CD4-positive, alpha-beta T cell treated with Interleukin-17A for 1 hour (primary cell): ENCODE measurements at regions not wholly inside any gene's neighbourhood (a gene's known extent, or its start where the extent isn't known, plus 50 kb on each side); places are given as distances from the start of the nearest gene placed in this dataset.

Experiments used
- DNase-seq: peaks from one replicate; pipeline ENCODE4 v3.0.0-alpha.2; 2020

DNA sequence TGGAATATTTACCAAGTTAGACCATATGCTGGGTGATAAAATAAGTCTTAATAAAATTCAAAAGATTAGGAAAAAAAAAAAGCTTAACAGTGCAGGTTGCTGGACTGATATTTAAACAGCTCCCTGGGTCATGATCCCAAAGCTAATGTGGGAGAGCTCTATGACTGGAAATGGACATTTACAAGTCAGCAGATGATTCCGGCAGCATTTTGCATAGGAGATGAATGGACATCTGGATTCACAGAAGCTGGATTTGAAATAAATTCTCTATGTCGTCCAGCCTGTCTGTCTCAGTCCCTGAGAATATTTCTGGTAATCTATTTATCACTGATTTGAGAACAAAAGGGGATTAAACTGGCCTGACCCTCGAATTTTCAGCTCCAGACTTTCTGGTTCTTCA is 52.3 kb upstream of the KLHL25 start:
- no peak for DNase-seq

DNA sequence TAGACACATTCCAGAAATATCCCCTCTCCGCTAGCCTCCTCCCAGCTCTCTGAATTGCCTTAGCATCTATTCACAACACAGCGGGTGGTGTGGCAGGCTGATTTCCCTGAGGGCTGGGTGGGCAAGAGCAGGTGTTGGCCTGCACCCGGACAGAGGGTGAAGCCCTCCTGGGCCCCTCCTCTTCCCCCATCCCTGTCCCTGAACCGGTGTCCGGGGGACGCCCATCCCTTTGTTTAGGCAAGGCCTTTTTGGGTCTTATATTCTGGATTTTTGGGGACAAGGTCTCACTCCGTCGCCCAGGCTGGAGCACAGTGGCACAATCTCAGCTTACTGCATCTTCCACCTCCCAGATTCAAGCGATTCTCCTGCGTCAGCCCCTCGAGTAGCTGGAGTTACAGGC is 55.2 kb upstream of the KLHL25 start:
- DNase-seq = no peak

DNA sequence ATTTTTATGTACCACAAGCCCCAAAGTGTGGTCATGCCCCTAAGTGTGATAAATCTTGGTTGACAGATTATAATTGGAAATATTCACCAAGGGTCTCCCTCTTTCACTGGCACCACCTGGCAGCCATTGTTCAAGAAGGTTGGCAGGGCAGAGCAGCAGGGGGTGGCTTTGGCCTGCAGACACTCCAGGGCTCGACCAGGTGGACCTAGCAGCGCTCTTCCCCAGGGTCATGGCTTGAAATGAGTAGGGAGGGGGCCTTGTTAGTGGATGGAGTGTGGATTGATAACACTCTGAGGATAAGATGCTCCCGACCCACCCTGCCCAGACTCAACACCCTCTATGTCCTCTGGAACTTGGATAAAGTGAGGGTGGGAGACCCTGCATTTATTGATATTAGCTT is 58.2 kb upstream of the KLHL25 start:
- DNase-seq = no peak

DNA sequence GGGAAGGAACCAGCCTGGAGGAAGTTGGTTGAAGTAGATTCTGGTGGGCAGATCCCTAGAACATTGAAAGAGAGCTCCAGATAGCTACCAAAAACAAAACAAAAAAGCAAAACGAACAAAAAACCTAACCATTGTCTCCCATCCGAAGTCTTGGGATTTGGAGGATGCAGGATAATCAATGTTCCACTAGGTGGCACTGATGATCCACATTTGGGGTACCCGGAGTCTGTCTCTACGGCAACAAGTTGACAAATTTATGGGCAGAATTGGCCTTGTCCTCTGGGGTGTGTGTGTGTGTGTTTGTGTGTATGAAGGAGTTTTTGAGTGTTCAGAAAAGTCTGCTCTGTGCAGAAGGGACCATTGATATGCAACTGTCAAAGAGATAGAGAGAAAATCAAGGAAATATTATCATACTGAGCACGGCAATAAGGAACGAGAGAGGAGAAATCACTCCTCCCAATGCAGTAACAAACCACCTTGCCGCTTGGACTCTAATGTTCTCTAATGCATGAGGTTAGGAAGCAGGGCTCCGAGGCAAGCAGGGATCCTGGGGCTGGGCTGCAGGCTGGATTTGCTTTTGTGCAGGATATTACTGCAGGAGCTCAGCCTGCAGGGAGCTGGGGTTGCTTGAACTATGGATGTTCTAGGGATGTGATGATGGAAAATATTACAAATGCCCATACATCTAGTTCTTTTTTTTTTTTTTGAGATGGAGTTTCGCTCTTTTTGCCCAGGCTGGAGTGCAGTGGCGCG is 59.8 kb upstream of the KLHL25 start:
- DNase-seq = peak; percentile 73

GRCh38 chr15:85858586-85859375 is 64.1 kb upstream of the KLHL25 start:
- peak; percentile 71 for DNase-seq

DNA sequence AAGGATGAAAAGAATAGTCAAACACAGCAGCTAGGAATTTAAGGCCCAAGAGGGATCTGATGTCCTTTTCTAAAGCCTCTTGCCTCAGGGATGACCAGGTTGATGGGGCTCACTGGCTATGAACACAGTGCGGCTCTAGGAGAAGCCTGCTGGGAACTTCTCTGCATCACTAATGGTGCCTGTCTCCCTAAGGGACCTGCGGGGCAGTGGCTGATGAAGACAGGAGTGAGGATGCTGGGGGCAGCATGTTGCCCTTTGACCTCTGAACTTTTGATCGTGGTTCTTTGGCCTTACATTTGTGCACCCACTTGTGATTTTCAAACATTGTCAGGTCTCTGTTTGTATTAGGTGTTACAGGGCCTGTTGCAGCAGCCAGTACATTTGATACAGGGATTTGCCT is 64.9 kb upstream of the KLHL25 start:
- DNase-seq = no peak

DNA sequence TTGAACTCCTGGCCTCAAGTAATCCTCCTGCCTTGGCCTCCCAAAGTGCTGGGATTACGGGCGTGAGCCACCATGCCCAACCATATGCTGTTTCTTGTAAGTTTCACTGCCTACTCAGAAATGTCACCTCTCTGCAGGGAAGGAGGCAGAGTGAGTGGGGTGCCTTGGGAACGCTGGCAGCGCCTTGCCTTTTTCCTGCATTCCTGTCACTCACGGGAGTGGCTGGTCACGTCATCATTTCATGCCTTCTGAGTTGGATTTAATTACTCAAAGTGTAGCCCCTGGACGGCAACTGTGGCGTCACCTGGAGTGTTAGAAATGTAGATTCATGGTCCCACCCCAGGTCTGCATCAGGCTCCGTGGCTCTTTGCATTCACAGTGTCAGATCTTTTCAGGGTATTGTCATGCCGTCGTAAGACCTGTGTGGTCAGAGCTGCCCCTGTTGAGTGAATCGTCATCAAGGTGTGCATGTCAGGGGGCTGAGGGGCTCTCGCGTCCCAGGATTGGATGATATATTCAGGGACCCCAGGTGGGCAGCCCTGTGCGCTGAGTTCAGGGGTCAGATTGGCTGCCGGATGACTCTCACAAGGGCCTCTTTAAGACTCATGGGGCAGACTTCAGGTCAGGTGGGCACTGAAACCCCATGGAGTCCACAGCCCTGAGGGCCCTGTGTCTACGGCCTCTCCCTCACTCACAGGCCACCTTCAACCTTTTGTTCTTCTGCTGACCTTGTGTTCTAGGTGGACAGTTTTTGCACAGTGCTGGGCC is 65.9 kb upstream of the KLHL25 start:
- no peak for DNase-seq

GRCh38 chr15:85865070-85865684 is 70.5 kb upstream of the KLHL25 start:
- DNase-seq = peak; percentile 10

DNA sequence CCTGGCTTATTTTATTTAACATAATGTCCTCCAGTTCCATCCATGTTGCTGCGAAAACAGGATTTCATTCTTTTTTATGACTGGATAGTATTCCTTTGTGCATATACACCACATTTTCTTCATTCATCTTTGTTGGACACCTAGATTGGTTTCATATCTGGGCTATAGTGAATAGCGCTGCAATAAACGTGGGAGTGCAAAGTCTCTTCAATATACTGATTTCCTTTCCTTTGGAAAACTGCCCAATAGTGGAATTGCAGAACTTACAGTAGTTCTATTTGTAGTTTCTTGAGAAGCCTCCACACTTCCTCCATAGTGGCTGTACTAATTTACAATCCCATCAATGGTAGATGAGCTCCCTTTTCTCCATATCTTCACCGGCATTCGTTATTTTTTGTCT is 72.5 kb upstream of the KLHL25 start:
- no peak for DNase-seq

DNA sequence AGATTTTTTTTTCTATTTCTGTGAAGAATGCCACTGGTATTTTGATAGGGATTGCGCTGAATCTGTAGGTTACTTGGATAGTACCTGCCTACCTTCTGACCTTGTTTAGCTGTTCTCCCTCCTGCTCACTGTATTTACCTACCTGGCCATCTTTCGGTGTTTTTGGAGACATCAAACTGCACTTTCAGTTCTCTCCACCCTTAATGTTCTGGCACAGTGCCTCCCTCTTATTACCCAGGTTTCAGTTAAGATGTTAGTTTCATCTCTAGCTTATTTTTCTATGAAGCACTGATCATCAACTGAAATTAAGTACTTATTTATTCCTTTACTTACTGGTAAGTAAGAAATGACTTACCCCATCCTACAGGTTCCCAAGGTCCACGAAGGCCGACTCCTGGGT is 74.4 kb upstream of the KLHL25 start:
- no peak for DNase-seq

DNA sequence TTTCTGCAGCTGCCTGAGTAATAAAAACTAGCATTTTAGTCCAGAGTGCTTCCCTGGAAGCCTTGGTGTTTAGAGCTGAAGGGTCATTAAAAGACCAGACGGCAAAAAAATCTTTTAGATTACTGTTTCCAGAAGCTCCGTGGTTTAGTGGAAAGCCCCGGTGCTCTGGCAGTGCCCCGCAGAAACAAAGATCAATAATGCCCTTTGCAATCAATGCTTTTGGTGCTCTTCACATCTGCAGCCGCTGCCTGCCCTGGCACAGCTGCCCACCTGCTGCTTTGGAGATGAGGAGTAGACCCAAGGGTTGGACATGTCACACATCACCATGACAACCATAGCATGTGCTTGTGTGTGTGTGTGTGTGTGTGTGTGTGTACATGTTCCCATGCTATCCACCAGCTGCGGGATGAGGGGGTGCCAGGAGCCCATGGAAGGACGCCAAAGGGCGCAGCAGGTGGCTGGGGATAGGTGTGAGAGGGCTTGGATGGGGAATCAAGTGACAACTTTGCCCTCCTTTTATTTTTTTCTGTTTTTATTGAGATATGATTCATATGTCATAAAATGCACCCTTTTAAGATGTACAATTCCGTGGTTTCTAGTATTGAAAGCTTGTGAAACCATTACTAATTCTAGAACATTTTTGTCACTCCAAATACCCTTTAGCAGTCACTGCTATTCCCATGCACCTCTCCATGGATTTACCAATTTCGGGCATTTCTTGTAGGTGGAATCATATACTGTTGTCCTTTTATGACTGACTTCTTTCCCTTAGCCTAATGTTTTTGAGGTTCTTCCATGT is 75.7 kb upstream of the KLHL25 start:
- DNase-seq = no peak

DNA sequence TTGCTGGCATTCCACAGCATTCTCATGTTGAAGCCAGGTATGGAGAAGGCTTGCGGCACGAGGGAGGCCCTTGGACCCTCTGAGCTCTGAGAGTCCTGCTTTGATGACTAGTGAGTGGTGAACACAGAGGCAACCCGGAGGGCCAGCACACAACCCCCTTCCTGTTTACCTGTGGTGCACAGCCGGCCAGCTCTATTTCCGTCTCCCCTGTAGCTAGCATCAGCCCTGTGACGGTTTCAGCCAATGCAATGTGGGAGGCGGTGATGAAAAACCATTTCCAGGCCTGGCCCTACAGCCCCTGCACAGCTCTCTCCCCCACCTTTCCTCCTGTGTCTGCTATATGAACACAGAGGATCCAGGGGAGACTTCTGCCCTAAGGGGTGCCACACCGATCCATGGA is 76.8 kb upstream of the KLHL25 start:
- DNase-seq = no peak

- no peak for DNase-seq
These were observed 77.4 kb upstream of the KLHL25 start for GRCh38 chr15:85872125-85872524.

DNA sequence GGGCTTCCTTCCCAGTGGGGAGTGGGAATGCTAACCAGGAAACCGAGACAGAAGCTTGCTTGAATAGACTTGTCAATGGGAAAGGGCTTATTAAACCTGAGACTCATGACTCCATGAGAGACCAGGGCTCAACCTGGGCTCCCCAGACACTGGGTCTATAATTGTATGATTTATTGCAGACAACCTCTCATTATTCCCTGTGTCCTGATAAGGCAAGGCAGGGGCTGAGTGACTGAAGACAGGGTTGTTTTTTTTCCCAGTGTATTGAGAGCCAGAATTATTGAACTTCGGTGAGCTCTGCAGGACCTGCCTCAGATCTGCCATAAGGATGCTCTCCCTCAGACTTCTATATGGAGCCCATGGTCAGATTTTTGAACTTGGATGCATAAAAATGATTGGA is 79.5 kb upstream of the KLHL25 start:
- DNase-seq = no peak

GRCh38 chr15:85875756-85876155 is 81.0 kb upstream of the KLHL25 start:
- no peak for DNase-seq

DNA sequence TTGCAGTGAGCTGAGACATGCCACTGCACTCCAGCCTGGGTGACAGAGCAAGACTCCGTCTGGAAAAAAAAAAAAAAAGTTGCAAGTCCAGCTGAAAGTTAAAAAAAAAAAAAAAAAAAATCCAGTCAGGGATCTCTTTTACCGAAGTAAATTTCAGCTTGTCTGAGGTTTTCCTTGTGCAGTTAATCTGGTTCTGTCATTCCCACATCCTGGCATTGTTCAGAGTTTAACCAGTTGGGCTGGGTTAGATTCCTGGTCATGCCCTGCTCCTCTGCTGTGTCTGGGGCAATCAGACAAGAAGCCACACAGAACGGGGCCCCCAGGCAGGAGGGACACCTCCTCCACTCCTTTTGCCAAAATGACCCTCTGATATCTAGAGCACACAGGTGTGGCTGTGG is 84.1 kb upstream of the KLHL25 start:
- no peak for DNase-seq

- DNase-seq = no peak
These were observed 84.8 kb upstream of the KLHL25 start for GRCh38 chr15:85879334-85880163.

DNA sequence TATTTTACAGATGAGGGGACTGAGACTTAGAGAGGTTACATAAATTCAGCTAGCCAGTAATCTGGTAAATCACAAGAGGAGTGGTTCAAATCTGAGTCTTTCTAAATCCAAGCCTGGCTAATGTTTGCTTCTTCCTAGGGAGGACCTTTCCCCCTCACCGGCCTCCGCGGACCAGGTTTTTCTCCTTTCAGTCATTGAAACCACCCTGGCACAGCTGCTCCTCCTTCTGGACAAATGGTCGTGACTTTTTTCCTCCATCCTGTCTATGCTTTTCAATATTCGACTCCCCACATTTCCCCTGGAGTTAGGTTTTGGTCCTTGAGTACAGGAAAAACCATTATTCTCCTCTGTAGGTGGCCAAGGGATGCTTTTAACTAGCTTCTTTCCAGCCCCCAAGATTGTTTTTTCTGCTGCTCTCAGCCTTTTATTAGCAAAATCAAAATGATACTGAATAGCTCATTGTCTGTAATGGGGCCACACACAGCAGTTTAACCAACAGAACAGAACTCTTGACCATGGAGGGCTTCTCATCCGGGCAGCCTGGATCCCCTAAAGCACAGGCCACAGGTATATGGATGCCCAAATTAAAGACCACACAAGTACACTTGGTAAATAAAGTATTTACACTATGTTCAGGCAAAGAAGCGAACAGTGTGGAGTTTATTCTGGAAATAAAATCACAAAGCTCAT is 85.9 kb upstream of the KLHL25 start:
- DNase-seq = no peak

GRCh38 chr15:85886309-85886811 is 91.6 kb upstream of the KLHL25 start:
- DNase-seq = no peak

DNA sequence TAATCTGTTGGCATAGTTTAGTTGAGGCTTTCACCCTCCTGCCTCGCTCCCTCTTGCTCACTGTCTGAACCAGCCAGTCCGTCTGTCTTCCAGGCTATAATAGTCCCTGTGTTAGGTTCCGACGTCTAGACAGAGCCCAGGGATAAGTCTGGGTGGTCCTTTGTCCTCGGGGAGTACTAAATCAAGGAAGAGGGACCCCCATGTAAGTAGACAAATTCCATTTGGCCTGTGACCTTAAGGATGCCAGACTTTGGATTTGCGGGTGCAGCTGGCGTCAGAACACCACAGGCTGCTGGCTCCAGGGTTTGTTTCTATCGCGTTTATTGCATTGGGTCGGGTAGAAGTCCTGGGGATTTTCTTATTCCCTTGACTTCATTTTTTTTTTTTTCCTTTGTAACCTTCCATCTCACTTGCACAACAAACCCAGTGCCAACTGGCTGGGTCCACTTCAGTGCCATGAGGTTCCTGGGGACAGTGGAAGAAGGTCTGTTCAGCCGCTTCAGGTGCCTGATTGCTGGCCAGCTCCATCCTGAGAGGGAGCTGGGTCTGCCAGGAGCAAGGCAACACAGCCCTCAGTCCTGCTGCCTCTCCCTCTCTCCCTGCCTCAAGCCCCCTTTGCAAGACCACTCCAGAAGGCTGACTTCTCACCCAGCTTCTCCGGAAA is 95.4 kb upstream of the KLHL25 start:
- DNase-seq = no peak
